Breast epithelium (tissue), 4 donors: ENCODE measurements at regions not wholly inside any gene's neighbourhood (a gene's known extent, or its start where the extent isn't known, plus 50 kb on each side); places are given as distances from the start of the nearest gene placed in this dataset.

Experiments
- DNase-seq, 2 donors: peaks; one replicate each; pipeline ENCODE4 v3.0.0-alpha.2; 2019; ENCODE audit warnings: low spot score in 2 of 2
- H3K27ac ChIP-seq, 2 donors: fragments of 200-600 bp; sonication (generic) in 1 of 2; one replicate each; pipeline ENCODE4 v1.5.1; 2016 to 2019; ENCODE audit warnings: mild to moderate bottlenecking in 1 of 2
- H3K27me3 ChIP-seq, 2 donors: fragments of 200-600 bp; sonication (generic) in 1 of 2; one replicate each; pipeline versions ENCODE4 v1.5.1 to v1.6.0; 2017 to 2019; ENCODE audit warnings: control low read depth in 1 of 2, mild to moderate bottlenecking in 1 of 2
- H3K36me3 ChIP-seq: fragments of 200-600 bp; one replicate; pipeline ENCODE4 v1.5.1; 2019
- H3K4me1 ChIP-seq, 2 donors: fragments of 200-600 bp; sonication (generic); one replicate each; pipeline ENCODE4 v1.5.1; 2016 to 2019; ENCODE audit warnings: control low read depth in 1 of 2
- H3K4me3 ChIP-seq, 3 donors: fragments of 200-600 bp; sonication (generic); 1 replicate in 2 of 3; 2 replicates in 1 of 3; pipeline ENCODE4 v1.5.1; 2016 to 2019; ENCODE audit warnings: mild to moderate bottlenecking in 3 of 3, moderate library complexity in 2 of 3
- H3K9me3 ChIP-seq, 2 donors: fragments of 200-600 bp; sonication (generic) in 1 of 2; one replicate each; pipeline ENCODE4 v1.5.1; 2016 to 2019; ENCODE audit warnings: control low read depth in 1 of 2
- CTCF ChIP-seq, 3 donors: fragments of 450-650 bp; IDR thresholded peaks; one replicate each; pipeline ENCODE4 v1.5.1; 2016 to 2017; ENCODE audit warnings: antibody characterized with exemption in 3 of 3, mild to moderate bottlenecking in 3 of 3, moderate library complexity in 3 of 3
- POLR2A ChIP-seq: fragments of 450-650 bp; IDR thresholded peaks from one replicate; pipeline ENCODE4 v1.6.1; 2016; ENCODE audit warnings: antibody characterized with exemption, mild to moderate bottlenecking, moderate library complexity
- POLR2AphosphoS5 ChIP-seq, 3 donors: sonication (generic); formaldehyde crosslinking; IDR thresholded peaks; one replicate each; pipeline ENCODE4 v1.6.1; 2017; ENCODE audit warnings: antibody characterized with exemption in 3 of 3
- intact Hi-C: fragments of 100-400 bp; cut with DNase I; formaldehyde crosslinking; loops from one replicate; pipeline ENCODE4 v1.15.1; 2023; ENCODE audit warnings: low total_unique reads

- H3K4me3 ChIP-seq: no peak overlapping the region
- no peaks in the 10 kb centered on the region for H3K36me3 ChIP-seq
- no peak for TF ChIP-seq POLR2AphosphoS5 (IDR thresholded peaks at IDR 0.05)
- no peak for TF ChIP-seq POLR2A
- TF ChIP-seq CTCF (IDR thresholded peaks at IDR 0.05): no peak
- intact Hi-C loops: no loop called here
- no peaks in the 10 kb centered on the region for H3K4me1 ChIP-seq
- no peak overlapping the region for H3K27ac ChIP-seq
- H3K27me3 ChIP-seq: no peaks in the 10 kb centered on the region
- no peaks in the 10 kb centered on the region for H3K9me3 ChIP-seq
- DNase-seq: no peak
Measured at GRCh38 chr2:234166531-234166930, 116.0 kb downstream of the SPP2 start.

GRCh38 chr2:234165421-234165820 lies 114.9 kb downstream of the SPP2 start:
- no peaks in the 10 kb centered on the region for H3K9me3 ChIP-seq
- TF ChIP-seq POLR2A: no peak
- no peak for TF ChIP-seq CTCF (IDR thresholded peaks at IDR 0.05)
- TF ChIP-seq POLR2AphosphoS5 (IDR thresholded peaks at IDR 0.05): no peak
- no peaks in the 10 kb centered on the region for H3K27me3 ChIP-seq
- H3K4me3 ChIP-seq: no peak overlapping the region
- no peak overlapping the region for H3K27ac ChIP-seq
- H3K4me1 ChIP-seq: no peaks in the 10 kb centered on the region
- intact Hi-C loops: no loop called here
- peak in 1 of 2 donors; percentile 24 for DNase-seq
- H3K36me3 ChIP-seq: no peaks in the 10 kb centered on the region

GRCh38 chr2:234164493-234165413 lies 114.3 kb downstream of the SPP2 start:
- H3K27ac ChIP-seq: no peak overlapping the region
- no peak for TF ChIP-seq POLR2A
- no peak for TF ChIP-seq POLR2AphosphoS5 (IDR thresholded peaks at IDR 0.05)
- no peak for DNase-seq

GRCh38 chr2:234163510-234164045 lies 113.1 kb downstream of the SPP2 start:
- intact Hi-C loops: no loop called here
- no peak for DNase-seq
- H3K4me1 ChIP-seq: no peaks in the 10 kb centered on the region
- no peak overlapping the region for H3K27ac ChIP-seq
- no peak overlapping the region for H3K4me3 ChIP-seq
- TF ChIP-seq CTCF (IDR thresholded peaks at IDR 0.05) (no peak), POLR2A (no peak), POLR2AphosphoS5 (IDR thresholded peaks at IDR 0.05) (no peak)
- no peaks in the 10 kb centered on the region for H3K27me3 ChIP-seq
- H3K9me3 ChIP-seq: no peaks in the 10 kb centered on the region
- H3K36me3 ChIP-seq: no peaks in the 10 kb centered on the region

More at GRCh38 chr2:234164493-234165413, 114.3 kb downstream of the SPP2 start:
- no peaks in the 10 kb centered on the region for H3K9me3 ChIP-seq
- no peak overlapping the region for H3K4me3 ChIP-seq
- no peaks in the 10 kb centered on the region for H3K36me3 ChIP-seq
- intact Hi-C loops: no loop called here
- no peaks in the 10 kb centered on the region for H3K27me3 ChIP-seq
- H3K4me1 ChIP-seq: no peaks in the 10 kb centered on the region

GRCh38 chr2:234162861-234163260 lies 112.4 kb downstream of the SPP2 start:
- intact Hi-C loops: no loop called here
- no peak for TF ChIP-seq POLR2AphosphoS5 (IDR thresholded peaks at IDR 0.05)
- TF ChIP-seq POLR2A: no peak
- no peak for TF ChIP-seq CTCF (IDR thresholded peaks at IDR 0.05)
- Histone ChIP-seq H3K27me3 (no peaks in the 10 kb centered on the region), H3K36me3 (no peaks in the 10 kb centered on the region), H3K9me3 (no peaks in the 10 kb centered on the region), H3K27ac (no peak overlapping the region), H3K4me3 (no peak overlapping the region), H3K4me1 (no peaks in the 10 kb centered on the region)
- no peak for DNase-seq
